ENCODE measurements at regions not wholly inside any gene's neighbourhood (a gene's known extent, or its start where the extent isn't known, plus 50 kb on each side); places are given as distances from the start of the nearest gene placed in this dataset.

DNA sequence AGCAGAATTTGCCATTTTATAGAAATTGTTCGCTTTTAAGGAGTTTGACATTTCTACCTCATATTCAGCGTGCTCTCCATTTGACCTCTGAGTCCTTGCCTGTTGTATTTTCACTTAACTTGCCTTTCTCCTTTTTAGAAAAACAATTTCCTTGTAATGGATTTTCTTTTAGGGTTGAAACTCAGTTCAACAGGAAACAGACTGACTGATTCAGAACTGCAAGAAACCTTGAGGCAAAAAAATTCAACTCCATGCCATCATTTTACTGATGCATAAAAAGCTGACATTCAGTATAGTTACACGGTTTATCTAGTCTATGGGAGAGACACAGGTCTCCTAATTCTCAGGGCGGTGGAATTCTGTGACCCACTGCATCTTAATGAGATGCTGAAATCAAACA, 59.8 kb downstream of the MRPS30 start:
- in situ Hi-C loops (cut with HindIII; ENCODE audit: low sequenced_read_pairs): no loop called here
- no peak for DNase-seq (ENCODE audit: low spot score)

DNA sequence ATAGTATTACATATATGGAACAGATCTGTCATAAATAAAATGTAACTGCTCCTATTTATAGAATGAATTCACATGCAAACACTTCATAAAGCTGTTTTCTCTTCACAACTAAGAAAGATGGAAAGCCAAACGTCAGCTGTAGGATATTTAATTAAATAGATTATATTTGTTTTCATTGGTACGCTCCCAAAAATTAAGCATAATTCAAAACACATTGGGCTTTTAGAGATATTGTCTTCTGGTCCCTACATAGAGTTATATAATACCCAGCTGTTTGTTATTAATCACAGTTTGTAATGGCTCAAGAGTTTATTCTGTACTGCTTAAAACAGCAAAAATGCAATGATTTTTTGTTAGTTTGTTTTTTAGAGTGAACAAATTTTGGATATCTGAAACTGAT, 61.2 kb downstream of the MRPS30 start:
- no peak for DNase-seq (ENCODE audit: low spot score)
- in situ Hi-C loops (cut with HindIII; ENCODE audit: low sequenced_read_pairs): no loop called here

DNA sequence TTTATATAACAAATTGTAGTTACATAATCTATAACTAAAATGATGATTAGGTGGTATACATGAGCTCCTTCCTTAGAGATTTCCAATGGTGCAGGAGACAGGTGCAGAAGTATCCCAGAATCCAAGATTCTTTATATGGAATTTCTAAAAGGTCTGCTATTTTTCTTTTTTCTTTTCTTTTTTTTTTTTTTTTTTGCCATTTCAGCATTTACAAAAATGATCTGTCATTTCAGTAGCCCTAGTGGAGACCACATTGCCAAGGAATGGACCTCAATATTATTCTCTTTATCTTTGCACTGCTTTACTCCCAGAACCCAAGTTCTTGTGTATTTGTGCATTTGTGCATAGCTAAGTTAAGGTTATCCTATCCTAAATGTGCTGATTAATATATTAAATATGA, 61.7 kb downstream of the MRPS30 start:
- in situ Hi-C loops (cut with HindIII; ENCODE audit: low sequenced_read_pairs): no loop called here
- DNase-seq (ENCODE audit: low spot score): no peak

DNA sequence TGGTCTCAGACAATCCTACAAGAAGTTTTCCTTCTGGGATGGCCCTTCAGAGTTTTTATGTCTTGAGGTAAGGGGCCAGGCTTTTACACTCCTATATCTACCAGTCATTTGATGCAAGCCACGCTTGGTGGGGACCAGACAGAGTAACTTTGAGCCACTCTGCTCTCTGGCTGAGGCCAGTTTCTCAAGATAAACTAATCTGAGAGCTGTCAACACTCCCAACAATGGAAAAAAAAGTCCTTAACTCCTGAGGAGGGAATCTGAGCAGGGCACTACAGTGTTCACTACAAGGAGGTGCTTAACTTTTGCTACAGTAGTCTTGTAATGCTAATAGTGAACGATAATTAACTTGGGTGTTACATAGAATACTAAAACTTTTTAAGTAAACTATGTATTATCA, 62.7 kb downstream of the MRPS30 start:
- in situ Hi-C loops (cut with HindIII; ENCODE audit: low sequenced_read_pairs): no loop called here
- DNase-seq (ENCODE audit: low spot score): no peak

DNA sequence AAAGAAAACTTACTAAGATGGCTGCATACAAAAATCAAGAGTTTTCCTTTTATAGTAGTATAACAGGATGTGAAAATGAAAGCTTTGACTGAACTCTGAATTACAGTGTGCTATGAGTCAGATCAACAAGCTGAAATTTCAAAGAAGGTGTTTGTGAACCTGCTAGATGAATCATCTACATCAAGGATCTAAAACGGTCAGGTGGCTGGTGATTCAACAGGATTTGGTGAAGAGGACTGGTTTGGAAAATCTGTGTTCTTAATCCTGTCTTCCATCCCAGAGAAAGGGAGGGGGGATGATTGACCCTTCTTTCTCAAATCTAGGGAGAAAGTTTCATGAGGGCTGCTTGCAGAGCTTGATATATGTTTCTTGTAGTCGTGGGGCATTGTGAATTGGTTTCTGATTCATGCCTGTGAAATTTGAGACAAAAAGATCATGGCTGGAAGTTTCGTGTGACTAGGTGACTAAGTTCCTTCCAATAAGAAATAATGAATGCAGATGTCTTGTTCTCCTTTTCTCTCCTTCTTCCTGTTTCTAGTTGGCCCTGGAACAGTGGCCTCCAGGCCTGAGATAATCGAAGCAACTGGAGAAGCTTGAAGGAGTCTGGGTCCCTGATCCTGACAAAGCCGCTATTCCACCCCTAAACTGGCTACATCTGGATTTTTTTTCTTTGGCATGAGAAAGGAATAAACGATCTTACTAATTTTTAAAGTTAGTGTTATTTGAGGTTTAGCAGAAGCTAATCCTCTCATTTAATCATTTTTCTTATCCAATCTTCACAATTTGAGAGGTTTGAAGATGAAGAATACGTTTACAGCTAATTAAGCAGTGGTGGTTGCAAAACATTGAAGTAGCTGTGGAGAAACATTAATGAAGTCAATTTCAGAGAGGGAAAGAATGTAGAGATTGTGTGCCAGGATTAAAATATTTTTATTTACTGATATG, 67.2 kb downstream of the MRPS30 start:
- in situ Hi-C loops (cut with HindIII; ENCODE audit: low sequenced_read_pairs): no loop called here
- DNase-seq (ENCODE audit: low spot score): no peak

DNA sequence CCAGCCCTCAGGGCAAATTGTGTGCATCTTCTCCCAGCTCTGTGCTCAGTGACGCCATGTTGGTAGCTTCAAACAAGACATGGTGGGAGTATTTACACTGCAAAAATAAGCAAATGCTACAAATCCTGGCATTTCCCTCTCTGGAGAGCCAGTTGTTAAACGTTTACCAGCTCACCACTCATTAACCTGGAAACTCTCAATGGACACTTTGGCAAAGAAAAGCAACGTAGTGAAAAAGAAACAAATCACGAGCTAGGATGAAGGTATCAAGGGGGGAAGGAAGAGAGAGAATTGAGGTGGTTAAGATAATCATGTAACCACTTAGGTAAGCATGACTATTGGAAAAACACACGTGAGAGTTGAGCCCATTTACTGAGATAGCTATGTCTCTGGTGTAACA, 72.5 kb downstream of the MRPS30 start:
- in situ Hi-C loops (cut with HindIII; ENCODE audit: low sequenced_read_pairs): no loop called here
- DNase-seq (ENCODE audit: low spot score): no peak

DNA sequence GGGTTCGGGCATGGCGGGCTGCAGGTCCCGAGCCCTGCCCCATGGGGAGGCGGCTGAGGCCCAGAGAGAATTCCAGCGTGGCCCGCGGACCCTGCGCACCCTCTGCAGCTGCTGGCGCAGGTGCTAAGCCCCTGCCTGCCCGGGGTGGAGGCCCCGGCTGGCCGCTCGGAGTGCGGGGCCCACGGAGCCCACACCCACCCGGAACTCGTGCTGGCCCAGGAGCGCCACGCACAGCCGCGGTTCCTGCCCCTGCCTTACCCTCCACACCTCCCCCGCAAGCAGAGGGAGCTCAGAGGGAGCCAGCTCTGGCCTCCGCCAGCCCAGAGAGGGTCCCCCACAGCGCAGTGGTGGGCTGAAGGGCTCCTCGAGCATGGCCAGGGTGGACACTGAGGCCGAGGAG, 75.3 kb downstream of the MRPS30 start:
- in situ Hi-C loops (cut with HindIII; ENCODE audit: low sequenced_read_pairs): no loop called here
- DNase-seq (ENCODE audit: low spot score): no peak

DNA sequence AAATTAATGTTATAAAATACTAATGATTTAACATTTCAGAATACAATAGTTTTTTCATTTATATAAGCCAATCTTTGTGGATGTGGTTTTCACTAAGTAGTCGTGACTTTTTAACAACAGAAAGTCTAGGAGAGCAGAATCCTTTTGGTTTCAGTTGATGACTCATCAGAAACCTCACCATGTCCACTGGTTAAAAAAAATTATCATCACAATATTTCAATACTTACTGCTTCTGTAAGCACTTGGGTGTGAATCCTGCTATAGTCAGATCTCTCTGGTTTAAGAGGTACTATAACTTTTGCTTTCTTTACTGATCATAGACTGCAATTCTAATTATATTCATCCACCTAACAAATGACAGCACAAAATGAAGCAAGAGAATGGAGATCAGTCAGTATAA, 77.2 kb downstream of the MRPS30 start:
- in situ Hi-C loops (cut with HindIII; ENCODE audit: low sequenced_read_pairs): no loop called here
- no peak for DNase-seq (ENCODE audit: low spot score)

DNA sequence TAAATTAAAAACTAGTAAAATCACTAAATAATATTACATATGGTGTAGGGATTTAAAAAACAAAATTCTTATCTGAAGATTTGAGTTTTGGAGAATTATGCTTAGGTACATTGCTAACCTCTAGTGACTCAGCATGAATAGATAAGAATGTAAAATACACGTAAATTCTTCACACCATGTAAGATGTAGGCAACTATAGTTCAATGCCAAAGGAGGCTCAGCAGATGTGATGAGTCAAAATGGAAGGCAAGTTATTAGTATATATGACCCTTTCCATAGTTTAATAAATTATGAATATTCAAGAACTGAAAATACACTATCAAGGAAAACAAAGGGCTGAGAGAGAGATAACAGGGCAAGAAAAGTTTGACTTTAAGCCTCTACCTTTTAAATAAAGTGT, 79.0 kb downstream of the MRPS30 start:
- in situ Hi-C loops (cut with HindIII; ENCODE audit: low sequenced_read_pairs): no loop called here
- DNase-seq (ENCODE audit: low spot score): no peak

DNA sequence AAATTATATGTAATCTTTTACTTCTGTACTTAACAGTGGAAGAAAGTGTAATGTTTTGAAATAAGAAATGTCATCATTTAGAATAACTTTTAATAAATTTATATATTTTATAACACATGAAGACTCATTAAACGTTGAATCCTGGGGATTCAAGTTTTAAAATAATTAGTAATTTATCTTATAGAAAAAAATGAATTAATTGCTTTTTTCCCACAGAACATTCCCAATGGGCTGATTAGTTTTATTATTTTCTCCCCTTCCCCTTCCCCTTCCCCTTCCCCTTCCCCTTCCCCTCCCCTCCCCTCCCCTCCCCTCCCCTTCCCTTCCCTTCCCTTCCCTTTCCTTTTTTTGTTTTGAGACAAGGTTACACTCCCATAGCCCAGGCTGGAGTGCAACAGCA, 79.7 kb downstream of the MRPS30 start:
- DNase-seq (ENCODE audit: low spot score): no peak
- in situ Hi-C loops (cut with HindIII; ENCODE audit: low sequenced_read_pairs): no loop called here

DNA sequence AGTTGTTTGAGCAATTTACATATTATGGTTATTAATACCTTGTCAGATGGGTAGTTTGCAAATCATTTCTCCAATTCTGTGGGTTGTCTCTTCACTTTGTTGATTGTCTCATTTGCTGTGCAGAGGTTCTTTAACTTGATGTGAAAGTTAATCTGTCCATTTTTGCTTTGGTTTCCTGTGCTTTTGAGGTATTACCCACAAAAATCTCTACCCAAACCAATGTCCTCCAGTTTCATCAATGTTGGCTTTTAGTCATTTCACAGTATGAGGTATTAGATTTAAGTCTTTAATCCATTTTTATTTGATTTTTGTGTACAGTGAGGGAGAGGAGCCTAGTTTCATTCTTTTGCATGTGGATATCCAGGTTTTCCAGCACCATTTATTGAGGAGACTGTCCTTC, 82.4 kb downstream of the MRPS30 start:
- in situ Hi-C loops (cut with HindIII; ENCODE audit: low sequenced_read_pairs): no loop called here
- no peak for DNase-seq (ENCODE audit: low spot score)

DNA sequence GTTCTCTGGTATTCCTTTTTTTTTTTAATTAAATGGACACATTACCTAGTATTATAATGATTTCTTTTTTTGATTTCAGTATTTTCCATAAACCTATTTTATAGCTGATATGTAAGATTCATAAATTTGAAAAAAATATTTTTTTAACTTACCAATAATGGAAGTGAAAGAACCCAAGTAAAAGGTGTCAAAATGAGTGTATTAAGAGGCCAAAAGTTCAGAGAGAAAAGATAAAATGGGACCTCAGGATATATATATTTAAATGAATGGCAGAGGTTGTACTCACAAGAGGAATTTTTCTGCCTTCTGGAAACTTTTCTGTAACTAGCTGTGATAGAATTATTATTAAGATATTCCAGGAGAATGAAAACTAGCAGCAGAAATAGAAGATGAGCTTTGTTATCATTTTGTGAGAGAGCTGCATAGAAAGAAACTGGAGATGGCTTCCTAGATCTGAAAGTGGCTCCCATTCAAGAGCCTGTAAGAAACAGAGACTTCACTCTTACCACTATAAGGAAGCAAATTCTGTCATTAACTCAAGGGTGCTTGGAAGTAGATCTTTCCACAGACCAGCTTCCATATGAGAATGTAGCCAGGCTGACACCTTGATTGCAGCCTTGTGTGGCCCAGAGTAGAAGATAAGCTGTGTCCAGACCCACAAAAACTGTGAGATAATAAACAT, 91.7 kb downstream of the MRPS30 start:
- no peak for DNase-seq (ENCODE audit: low spot score)
- in situ Hi-C loops (cut with HindIII; ENCODE audit: low sequenced_read_pairs): no loop called here

DNA sequence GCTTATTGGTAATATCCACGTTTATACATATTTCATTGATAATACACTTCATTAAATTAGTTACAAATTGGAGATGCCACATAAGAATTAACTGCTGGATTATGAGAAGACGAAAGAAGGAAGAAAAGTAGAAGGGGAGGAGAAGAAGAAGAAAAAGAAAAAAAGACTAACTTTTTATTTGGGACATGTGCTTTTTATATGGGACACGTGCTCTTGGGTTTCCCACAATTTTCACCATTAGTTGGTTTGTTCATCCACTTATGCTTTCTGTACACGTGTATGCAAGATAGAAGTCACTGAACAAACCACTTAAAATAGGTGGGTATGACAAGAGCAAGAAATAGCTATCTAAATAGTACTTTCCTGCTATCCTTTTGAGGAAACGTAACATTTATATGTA, 98.6 kb downstream of the MRPS30 start:
- in situ Hi-C loops (cut with HindIII; ENCODE audit: low sequenced_read_pairs): no loop called here
- no peak for DNase-seq (ENCODE audit: low spot score)

DNA sequence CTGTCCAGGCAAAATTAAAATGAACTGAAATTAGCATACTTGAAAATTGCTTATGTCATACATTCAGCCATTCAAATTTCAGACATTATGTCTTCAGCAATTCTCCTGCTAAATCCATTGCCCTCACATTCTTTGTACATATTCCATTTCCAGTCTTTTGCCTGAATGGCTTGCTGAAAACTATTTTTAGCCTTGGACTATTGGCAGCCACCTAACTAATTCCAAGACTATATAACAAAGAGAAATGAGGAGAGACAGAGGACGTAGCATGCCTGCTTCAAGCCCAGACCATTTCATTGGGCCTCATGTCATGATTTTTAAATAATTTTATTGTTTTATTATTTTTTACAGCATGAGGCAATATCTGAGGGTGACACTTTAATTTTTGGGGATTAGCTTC, 100.3 kb downstream of the MRPS30 start:
- no peak for DNase-seq (ENCODE audit: low spot score)
- in situ Hi-C loops (cut with HindIII; ENCODE audit: low sequenced_read_pairs): no loop called here

DNA sequence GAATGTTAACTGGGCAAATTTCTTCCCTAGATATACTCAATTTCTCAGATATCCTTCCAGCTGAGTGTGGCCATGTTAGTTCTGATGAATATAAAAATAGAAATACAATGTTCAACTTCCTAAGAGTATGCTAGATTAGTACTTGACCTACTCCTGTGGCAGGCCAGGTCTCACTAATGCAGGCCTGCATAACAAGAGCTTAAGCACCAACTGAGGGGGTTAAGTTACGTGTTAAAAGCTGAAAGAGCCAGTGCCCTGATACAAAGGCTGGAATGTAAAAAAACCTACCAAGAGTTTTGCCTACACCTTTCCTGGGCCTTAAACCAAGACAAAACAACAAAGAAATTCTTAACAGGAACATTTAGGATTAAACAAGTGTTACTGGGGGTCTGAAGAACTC, 102.8 kb downstream of the MRPS30 start:
- in situ Hi-C loops (cut with HindIII; ENCODE audit: low sequenced_read_pairs): no loop called here
- no peak for DNase-seq (ENCODE audit: low spot score)

DNA sequence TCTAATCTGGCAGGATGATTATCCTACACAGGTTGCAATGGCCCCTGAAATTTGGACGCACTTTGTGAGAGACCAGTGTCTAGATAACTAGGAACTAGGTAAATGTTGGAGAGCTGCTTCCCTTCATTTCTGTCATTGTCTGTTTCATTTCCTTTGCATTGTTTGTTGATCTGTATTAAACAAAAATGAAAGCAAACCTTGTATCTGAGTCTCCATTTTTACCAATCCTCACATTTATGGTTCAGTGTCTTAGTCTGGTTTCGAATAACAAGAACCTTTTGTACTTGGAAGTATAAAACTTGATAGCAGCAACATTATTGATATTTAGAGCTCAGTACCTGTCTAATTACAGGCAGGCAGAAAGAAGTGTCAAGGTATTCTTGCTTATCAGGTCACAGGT, 105.5 kb downstream of the MRPS30 start:
- DNase-seq (ENCODE audit: low spot score): no peak
- in situ Hi-C loops (cut with HindIII; ENCODE audit: low sequenced_read_pairs): no loop called here

DNA sequence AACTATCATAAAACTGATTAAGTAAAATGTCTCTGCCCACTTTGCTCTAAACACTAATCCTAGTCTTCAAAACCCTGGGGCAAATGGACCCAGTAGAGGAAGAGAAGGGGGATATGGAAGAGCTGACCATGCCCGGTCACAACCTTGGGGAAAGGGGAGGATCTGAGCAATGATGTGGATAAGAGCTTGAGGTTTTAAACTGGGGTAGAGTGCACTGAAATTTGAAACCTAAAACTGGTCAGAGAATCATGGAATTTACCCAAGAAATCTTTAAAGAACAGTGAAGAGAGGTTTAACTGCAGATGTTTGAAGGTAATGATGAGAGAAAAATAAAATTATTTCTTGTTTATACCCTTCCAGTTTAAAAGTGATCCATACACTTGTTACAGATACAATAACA, 110.8 kb downstream of the MRPS30 start:
- in situ Hi-C loops (cut with HindIII; ENCODE audit: low sequenced_read_pairs): no loop called here
- DNase-seq (ENCODE audit: low spot score): no peak

DNA sequence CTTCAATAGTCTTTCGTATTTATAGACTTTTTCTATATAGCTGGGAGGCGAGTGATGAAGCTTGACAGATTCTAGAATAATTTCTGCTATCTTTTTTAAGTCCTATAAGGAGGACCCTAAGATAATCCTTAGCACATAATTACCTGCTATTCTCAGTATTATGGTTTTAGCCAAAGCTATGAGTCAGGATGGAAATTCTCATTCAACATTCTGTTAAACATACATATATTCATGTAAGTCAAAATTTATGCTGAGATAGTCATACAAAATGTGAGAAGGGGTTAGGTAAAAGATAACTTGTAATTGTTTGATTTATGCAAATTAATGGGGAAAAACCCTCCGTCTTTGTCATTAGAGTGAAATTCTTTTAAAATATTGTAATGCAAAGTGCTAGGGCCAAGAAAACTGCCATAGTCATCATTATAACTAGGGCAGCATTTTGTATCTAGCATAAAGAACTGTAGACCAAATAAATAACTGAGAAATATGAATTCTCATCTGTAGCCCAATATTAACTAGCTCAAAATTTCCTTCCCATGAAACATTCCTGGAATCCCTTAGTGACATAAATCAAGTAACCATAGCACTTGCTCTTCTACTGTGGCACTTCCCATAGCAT, 118.5 kb downstream of the MRPS30 start:
- no peak for DNase-seq (ENCODE audit: low spot score)
- in situ Hi-C loops (cut with HindIII; ENCODE audit: low sequenced_read_pairs): no loop called here

DNA sequence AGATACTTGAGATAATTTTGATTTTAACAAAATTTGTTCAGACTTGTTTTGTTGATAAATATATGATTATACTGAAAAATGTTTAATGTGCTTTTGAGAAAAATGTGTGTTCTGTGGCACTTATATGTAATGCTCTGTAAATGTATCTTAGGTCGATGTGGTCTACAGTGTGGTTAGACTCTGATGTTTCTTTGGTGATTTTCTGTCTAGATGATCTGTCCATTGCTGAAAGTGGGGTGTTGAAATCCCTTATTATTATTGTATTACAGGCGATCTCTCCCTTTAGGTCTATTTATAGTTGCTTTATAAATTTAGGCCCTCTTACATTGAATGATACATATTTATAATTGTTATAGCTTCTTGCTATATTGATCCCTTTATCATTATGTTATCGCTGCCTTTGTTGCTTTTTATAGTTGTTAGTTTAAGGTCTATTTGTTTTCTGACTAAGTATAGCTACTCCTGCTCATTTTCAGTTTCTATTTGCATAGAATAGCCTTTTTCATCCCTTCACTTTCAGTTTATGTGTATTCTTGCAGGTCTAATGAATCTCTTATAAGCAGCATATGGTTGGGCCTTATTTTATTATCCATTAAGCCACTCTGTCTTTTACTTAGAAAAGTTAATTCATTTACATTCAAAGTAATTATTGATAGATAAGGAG, 124.3 kb downstream of the MRPS30 start:
- in situ Hi-C loops (cut with HindIII; ENCODE audit: low sequenced_read_pairs): no loop called here
- no peak for DNase-seq (ENCODE audit: low spot score)

DNA sequence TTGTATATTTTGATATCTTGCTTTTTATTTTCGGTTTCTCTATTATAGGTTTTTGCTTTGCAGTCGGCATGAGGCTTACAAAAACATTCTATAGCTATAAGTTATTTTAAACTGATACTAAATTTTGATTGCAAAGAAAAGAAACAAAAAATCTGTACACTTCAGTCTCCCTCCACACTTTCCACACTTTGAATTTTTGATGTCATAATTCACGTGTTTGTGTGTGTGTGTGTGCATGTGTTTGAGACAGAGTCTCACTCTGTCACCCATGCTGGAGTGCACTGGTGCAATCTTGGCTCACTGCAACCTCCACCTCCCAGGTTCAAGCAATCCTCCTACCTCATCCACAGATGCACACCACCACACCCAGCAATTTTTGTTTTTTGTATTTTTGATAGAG, 124.9 kb downstream of the MRPS30 start:
- no peak for DNase-seq (ENCODE audit: low spot score)
- in situ Hi-C loops (cut with HindIII; ENCODE audit: low sequenced_read_pairs): no loop called here
